GM12891 (cell line): ENCODE measurements at regions not wholly inside any gene's neighbourhood (a gene's known extent, or its start where the extent isn't known, plus 50 kb on each side); places are given as distances from the start of the nearest gene placed in this dataset.

ENCODE experiments used
- PAX5 ChIP-seq: IDR thresholded peaks from 2 replicates; pipeline ENCODE4 v1.6.1; 2011; ENCODE audit warnings: low read length, moderate library complexity, mild to moderate bottlenecking; ENCODE audit not compliant: insufficient read depth, severe bottlenecking
- POLR2A ChIP-seq: IDR thresholded peaks from 2 replicates; pipeline ENCODE4 v1.6.1; 2011; ENCODE audit warnings: low read depth, low read length, control low read depth
- POLR2AphosphoS5 ChIP-seq: IDR thresholded peaks from 2 replicates; pipeline ENCODE4 v1.6.1; 2011; ENCODE audit warnings: low read depth, low read length, control low read depth
- SPI1 ChIP-seq: IDR thresholded peaks from 2 replicates; pipeline ENCODE4 v1.6.1; 2011; ENCODE audit warnings: low read depth, low read length, control low read depth
- TAF1 ChIP-seq: IDR thresholded peaks from 2 replicates; pipeline ENCODE4 v1.6.1; 2011; ENCODE audit warnings: low read depth, low read length, control low read depth

GRCh38 chr5:174840435-174840834, 116.1 kb downstream of the MSX2 start:
- no peak for TF ChIP-seq POLR2A
- no peak for TF ChIP-seq POLR2AphosphoS5
- TF ChIP-seq TAF1 = no peak
- TF ChIP-seq SPI1 = no peak
- no peak for TF ChIP-seq PAX5
